ENCODE measurements at regions not wholly inside any gene's neighbourhood (a gene's known extent, or its start where the extent isn't known, plus 50 kb on each side); places are given as distances from the start of the nearest gene placed in this dataset.

GRCh38 chr19:31046024-31046423, 303.2 kb downstream of the TSHZ3 start (continued):
- no peak for TF ChIP-seq FOXP1 (CRISPR knock-in tag; IDR thresholded peaks at IDR 0.05; ENCODE audit: borderline replicate concordance)
- no peak for TF ChIP-seq PRDM15 (CRISPR knock-in tag; IDR thresholded peaks at IDR 0.05)
- TF ChIP-seq FOXJ3 (CRISPR knock-in tag; IDR thresholded peaks at IDR 0.05; ENCODE audit: borderline replicate concordance): no peak
- no peak for TF ChIP-seq FOXK1 (CRISPR knock-in tag; IDR thresholded peaks at IDR 0.05)
- no peak for TF ChIP-seq HMGXB4 (CRISPR knock-in tag; IDR thresholded peaks at IDR 0.05)
- TF ChIP-seq AFF4 (CRISPR knock-in tag; IDR thresholded peaks at IDR 0.05; ENCODE audit: borderline replicate concordance): no peak
- TF ChIP-seq ZSCAN18 (CRISPR knock-in tag; IDR thresholded peaks at IDR 0.05): no peak
- TF ChIP-seq AR (CRISPR knock-in tag; IDR thresholded peaks at IDR 0.05): no peak
- no peak for TF ChIP-seq PRRX2 (CRISPR knock-in tag; IDR thresholded peaks at IDR 0.05)
- TF ChIP-seq OVOL2 (CRISPR knock-in tag; IDR thresholded peaks at IDR 0.05; ENCODE audit: borderline replicate concordance): no peak
- no peak for TF ChIP-seq SMAD3 (CRISPR knock-in tag; IDR thresholded peaks at IDR 0.05; ENCODE audit: borderline replicate concordance)

- DNase-seq (ENCODE audit: low spot score) (no peak), ATAC-seq (no peak)
- Mint-ChIP-seq H3K9me3 (peaks cover 3% of the 10 kb centered on the region; the same call in 1 of the 2 replicates), H3K4me3 (no peak overlapping the region), H3K36me3 (no peaks in the 10 kb centered on the region), H3K27ac (no peak overlapping the region), H3K27me3 (ENCODE audit: low read depth) (no peaks in the 10 kb centered on the region), H3K4me1 (no peaks in the 10 kb centered on the region)
- ChIA-PET POLR2A (no interaction called here), CTCF (interaction anchor here (0.8 to 1.1 kb wide), 2 partner anchors 13 to 242 kb away, joined by 3 read pairs; no protein-coding TSS in a partner anchor)
- TF ChIP-seq MAX (CRISPR knock-in tag; IDR thresholded peaks at IDR 0.05) (no peak), AFF4 (CRISPR knock-in tag; IDR thresholded peaks at IDR 0.05; ENCODE audit: borderline replicate concordance) (no peak), E2F5 (CRISPR knock-in tag; IDR thresholded peaks at IDR 0.05) (no peak), NFE2L1 (CRISPR knock-in tag; IDR thresholded peaks at IDR 0.05) (no peak), SOX15 (CRISPR knock-in tag; IDR thresholded peaks at IDR 0.05) (no peak)
Observed at GRCh38 chr19:31041461-31041860, 307.8 kb downstream of the TSHZ3 start.
